ENCODE measurements at regions not wholly inside any gene's neighbourhood (a gene's known extent, or its start where the extent isn't known, plus 50 kb on each side); places are given as distances from the start of the nearest gene placed in this dataset.

DNA sequence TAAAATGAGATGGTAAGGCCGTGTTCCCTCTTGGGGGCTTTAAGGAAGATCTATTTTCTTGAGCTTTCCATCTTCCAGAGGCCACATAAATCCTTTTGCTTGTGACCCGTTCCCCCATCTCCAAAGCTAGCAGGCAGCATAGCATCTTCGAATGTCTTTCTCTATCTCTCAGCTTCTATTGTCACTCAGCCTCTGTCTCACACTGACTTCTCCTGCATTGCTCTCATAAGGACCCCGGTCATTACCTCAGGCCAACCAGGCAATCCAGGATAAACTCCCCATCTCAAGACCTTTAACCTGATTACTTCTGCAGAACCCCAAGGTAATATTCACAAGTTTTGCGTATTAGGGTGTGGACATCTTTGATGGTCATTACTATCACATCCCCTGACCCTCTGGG is 250.3 kb upstream of the SOX2 start:
- intact Hi-C loops (cut with DNase I): no loop called here
- DNase-seq (no peak), ATAC-seq (no peak)

DNA sequence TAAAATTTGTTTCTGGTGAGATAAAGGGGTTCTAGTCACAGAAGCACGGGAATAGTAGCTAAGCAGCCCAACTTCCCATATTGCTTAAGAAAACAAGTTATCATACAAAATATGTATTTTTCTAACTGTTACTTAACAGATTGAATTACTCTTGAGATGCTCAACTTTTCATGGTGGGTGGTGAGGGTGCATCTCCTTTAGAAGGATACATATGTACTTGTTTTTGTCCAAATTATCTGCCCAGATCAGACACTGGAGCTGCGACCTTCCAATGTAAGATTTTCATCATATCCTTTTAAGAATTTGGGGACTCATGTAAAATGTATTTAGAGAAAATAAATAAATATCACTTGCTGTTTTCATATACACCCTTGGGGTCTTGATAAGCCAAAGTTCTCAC is 252.2 kb upstream of the SOX2 start:
- no peak for ATAC-seq
- DNase-seq: no peak
- intact Hi-C loops (cut with DNase I): no loop called here

DNA sequence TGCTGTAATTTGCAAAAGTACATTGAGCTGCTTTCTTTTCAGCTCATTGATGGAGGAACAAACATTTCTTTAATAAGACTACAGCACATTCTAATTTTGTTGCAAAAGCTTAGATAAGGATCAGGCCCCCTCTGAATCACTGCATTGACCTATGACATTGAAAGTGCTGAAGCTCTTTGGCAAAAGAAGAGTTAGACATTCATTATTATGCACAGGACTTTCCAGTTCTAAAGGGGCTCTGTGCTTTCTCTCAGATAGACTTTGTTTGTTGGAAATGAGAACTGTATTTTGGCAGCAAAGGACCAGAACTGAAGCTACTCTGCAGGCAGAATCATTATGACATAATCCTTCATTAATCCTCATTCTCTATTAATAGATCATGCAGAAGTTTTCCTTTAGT is 252.9 kb upstream of the SOX2 start:
- ATAC-seq: no peak
- intact Hi-C loops (cut with DNase I): no loop called here

DNA sequence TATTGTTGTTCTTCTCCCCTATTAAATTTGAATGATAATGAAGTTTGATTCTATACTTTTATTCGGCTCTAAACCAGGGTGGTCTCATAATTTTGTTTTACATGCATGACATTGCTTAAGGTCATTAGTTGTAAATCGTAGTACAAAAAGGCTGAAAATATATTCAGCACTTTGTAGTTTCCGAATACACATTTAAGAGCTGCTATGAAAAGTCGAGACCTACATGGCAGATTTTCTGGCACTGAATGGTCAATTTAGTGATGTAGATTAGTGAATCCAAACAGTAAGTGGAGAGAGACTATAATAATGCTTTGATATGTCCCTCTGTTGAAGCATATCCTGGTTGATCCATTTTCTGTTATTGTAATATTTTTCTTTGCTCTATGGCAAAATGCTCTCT is 254.0 kb upstream of the SOX2 start:
- ATAC-seq (no peak), DNase-seq (no peak)
- intact Hi-C loops (cut with DNase I): no loop called here

More for the DNA sequence above, 252.9 kb upstream of the SOX2 start:
- no peak for DNase-seq

DNA sequence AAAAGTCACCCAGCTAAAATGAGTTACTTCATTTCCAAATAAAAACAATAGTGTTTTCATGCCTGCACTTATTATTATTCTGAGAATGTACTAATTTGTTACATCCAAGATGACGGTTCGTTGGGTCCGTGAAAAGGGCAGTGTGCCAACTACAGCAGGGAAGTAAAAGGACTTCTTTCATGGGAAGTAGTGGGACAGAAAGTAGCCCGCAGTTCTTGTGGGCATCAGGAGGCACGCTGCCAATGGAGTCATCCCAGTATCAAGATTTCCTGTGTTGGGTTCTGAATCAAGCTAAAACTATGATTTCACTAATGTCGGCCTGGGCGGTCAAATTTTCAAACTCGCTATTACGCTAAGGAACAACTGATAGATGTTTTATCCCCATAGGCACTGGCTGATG is 254.5 kb upstream of the SOX2 start:
- peak; percentile 20 for DNase-seq
- no peak for ATAC-seq
- intact Hi-C loops (cut with DNase I): no loop called here

DNA sequence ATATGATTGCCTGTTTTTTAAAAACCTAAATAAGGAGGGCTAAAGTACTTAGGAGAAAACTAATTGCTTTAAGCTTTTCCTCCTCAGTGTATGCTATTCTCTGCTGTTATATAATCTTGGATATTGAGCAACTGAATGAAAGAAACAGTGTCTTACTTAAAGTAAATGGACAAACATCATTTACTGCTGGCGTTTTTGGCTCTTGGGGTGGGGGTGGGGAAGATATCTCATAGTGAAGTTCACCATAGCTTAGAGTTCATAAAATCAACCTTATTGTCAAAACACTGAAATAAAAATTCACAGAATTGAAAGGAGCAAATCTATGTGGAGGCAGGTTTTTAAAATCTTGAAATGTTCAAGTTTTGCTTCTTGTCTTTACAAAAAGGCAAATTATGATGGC is 256.4 kb upstream of the SOX2 start:
- ATAC-seq (no peak), DNase-seq (no peak)

DNA sequence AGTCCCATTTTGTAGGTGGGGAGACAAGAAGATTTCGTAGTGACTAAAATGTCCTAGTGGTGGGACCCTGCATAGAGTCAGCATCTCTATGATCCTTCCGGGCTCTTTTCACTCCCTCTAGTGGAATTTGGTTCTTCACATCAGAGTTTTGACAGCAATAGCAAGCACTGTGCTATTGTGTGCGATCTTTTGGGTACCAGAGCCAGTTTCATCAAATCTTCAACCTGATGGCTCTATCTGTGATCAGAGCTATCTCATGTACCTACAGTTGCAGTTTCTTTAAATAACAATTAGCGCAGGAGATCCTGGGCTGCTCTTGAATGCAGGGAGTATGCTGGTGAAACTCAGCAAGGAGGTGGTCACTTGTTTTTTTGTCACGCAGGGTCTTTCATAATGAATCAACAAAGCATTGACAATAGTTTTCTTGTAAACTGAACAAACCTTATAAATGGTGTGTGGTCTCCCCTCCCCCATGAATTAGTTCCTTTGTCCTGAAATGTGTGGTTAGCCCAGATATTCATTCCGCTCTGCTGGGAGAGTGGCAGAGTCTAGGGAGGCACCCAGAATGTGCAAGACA is 257.2 kb upstream of the SOX2 start:
- DNase-seq (no peak), ATAC-seq (no peak)
- intact Hi-C loops (cut with DNase I): no loop called here

More for the DNA sequence above, 256.4 kb upstream of the SOX2 start:
- intact Hi-C loops (cut with DNase I): no loop called here

DNA sequence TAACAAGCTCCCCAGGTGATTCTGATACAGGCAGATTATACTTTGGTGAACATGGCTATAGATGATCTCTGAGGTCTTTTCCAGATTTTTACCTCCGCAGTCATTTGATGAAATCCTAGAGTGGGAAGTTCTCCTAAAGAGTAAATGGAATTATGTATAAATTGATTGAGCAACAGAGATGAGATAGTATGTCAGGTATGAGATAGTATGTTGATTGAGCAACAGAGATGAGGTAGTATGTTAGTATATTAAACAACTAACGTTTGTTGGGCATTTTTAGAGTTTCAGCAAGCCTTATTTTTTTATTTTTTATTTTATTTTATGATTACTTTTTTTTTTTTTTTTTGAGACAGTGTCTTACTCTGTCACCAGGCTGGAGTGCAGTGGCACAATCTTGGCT is 265.0 kb upstream of the SOX2 start:
- ATAC-seq (no peak), DNase-seq (no peak)
- intact Hi-C loops (cut with DNase I): no loop called here

DNA sequence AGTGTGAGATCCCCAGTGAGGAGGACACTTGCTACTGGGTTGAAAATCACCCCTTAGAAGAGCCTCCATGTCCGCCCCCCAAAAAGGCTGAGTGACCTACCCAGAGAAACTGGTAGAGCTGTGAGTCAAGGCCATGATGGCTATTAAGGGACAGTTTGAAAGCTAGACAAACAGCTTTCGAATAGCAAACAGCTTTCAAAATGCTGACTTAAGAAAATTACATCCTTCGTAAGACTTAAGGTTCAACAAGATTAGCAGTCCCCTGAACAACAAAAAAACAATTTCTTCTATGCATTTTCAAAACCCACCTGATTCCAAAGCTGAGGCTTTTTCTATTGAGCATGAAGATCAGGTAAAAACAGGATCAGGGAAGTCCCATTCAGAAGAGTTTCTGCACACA is 269.7 kb upstream of the SOX2 start:
- ATAC-seq: no peak
- DNase-seq: no peak
- intact Hi-C loops (cut with DNase I): no loop called here

DNA sequence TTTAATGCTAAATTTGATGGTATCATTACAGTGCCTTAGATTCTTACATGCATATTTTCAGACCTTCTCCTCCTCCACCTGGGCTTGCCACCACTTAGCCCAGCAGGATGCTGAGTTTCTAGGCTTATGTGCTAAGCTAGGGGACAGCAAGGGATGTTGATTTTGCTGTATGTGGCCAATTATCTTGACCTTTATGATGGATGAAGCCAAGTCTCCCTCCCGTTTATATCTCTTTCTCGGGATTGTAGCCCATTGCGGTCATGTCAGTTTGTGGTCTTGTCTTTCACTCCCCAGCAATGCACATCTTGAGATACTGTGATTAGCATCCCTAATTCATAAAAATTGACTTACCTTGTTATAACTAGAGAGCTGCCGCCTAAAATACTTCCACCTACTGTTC is 278.7 kb upstream of the SOX2 start:
- ATAC-seq (no peak), DNase-seq (no peak)
- intact Hi-C loops (cut with DNase I): no loop called here

DNA sequence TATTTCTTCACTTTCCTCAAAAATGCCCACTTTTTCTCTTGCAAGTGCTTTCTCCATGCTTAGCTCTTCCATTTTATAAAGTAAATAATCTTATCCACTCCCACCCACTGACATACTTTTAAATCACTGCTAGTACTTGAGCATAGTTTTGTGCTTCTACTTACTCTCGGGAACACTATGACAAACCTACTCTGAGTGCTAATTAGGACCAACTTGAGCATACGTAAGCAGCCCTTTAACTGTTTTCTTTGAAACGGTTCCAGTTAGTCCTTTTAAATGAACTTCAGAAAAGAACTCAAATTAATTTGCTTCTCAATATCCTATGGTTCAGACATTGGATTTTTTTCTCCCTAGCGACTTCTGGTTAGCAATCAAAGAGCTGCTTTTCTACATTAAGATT is 280.0 kb upstream of the SOX2 start:
- no peak for ATAC-seq
- DNase-seq: no peak
- intact Hi-C loops (cut with DNase I): no loop called here

DNA sequence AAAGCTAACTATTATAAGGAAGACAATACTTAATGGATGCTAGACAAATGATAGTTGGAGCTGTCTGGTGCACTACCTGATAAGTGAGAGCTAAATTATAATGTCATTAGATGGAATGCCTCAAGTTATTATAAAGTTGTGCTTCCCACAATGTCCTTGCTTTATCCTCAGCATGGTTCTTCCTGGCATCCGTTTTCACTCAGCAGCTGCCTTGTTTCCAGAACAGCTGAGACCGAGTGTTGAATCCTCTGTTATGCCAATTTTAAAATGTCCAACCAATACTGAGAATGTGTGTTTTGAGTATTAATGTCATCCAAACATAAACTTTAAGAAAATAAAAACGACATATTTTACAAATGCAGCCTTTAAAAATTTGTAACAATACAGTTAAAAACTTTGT is 286.7 kb upstream of the SOX2 start:
- no peak for ATAC-seq
- intact Hi-C loops (cut with DNase I): no loop called here
- no peak for DNase-seq

DNA sequence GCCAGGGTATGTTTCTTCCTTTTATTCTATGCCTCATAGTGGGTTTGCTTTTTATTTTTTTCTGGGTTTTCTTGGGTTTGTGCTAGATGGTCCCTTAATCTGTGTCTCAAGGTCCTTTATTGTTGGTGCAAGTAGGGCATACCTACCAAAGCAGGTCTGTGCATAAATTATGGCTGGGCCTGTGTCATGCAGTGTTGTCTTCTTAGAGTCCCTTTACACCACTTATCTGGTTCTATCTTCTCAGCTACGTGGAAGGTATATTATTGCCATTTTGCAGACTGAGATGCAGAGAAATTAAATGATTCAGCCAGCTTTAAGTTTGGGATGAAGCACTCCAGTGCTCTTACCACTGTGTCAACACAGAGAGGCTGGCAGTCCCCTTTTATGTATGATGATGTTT is 293.5 kb upstream of the SOX2 start:
- intact Hi-C loops (cut with DNase I): no loop called here
- DNase-seq (no peak), ATAC-seq (no peak)

DNA sequence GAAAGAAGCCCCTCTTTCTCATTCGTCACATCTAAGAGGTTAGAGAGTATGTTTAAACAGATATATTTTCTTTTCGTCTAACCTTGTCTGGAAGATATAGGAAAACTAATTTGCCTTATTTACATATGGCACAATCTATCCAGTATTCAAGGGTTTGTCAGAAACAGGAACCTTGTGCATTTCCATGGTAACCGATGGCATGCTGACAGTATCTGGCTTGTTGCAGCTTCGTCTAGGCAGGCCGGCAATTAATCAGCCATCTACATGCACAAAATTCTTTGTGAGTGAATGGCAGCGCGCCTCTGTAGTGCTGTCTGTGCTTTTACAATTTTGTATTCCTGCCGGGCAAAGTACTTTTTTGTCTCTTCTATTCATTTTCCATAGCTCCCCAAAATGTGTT is 294.0 kb upstream of the SOX2 start:
- ATAC-seq (no peak), DNase-seq (no peak)
- intact Hi-C loops (cut with DNase I): no loop called here

DNA sequence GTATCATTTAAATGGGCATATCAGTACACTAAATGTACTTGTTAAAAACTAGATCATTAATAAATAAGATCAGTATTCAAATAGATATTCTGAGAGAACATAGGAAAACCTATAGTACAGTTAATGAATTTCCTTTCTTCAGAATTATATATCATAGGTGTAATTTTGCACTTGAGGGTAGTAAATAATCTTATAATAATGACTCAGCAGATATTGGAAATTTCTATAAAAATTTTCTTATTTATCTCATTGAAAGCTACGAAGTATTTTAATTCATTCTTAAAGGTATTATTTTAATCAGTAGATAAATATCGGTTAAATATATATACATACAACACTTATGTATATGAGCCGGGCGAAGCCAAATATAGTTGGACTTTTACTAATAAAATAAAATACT is 300.9 kb upstream of the SOX2 start:
- DNase-seq: no peak
- intact Hi-C loops (cut with DNase I): no loop called here
- ATAC-seq: no peak

DNA sequence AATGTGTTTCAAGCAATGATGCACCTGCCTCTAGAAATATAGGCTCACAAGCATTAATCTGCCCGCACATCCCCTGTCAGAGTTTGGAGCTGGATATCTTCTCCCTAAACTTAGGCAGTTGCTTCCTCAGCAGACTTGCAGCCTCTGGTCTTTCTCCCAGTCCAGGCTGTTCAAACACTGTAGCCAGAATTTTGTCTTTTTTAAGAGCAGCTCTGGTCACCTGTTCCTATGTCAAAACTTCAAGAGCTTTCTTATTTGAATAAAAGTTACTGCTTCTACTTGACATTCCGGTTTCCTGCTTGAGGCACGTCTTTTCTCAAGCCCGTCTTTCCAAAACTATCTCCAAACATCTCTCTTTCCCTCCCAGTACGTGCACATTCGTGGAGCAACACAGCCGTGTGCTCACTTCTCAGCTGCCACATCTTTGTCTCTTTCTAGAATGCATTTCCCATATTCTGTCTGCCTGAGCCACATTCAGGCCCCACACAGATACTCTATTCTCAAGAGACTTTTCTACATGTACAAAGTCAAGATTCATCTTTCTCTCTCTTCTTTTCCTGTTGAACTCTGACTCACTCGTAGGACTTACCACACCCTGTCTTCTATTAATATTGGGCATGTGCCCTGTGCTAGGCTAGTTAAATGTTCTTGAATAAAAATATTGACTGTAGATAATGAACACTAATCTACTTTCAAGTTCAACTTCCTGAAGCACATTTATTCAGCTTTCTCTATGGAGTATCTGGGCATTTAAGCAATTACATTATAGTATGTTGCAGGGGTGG is 307.7 kb upstream of the SOX2 start:
- intact Hi-C loops (cut with DNase I): no loop called here
- ATAC-seq (no peak), DNase-seq (no peak)

DNA sequence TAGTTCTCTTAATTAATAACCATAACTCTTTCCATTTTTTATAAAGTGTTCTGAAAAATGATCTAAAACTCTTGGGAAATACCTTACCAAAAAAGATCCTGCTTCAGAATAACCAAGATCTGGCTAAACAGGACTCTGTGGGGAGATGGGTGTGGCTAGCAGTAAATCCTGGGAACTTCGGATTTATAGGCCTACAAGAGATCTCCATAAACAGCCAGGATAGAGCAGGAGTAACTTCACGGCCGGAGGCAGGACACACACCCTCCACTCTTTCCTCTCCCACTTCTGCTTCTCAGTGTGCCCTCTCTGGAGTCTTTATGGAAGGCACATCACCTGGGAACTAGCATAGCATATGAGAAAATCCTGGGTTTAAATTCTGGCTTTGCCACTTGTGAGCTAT is 309.4 kb upstream of the SOX2 start:
- intact Hi-C loops (cut with DNase I): no loop called here
- ATAC-seq (no peak), DNase-seq (no peak)

DNA sequence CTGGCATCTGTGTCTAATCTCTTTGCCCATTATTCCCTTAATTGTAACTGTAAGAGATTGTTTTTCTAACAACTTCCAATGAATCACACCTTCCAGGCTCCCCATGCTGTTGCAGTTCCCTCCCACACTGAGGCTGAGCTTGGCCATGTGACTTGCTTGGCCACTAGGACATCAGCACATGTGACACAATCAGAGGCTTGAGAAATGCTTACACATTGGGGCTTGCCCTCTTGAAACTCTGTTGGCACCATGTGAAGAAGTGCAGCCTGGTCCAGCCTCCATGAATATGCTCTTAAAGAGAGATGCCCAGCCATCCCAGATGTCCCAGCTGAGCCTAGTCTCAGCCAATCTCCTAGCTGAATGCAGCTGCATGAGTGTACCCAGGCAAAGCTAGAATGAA is 326.8 kb upstream of the SOX2 start:
- no peak for ATAC-seq
- intact Hi-C loops (cut with DNase I): no loop called here
- no peak for DNase-seq

DNA sequence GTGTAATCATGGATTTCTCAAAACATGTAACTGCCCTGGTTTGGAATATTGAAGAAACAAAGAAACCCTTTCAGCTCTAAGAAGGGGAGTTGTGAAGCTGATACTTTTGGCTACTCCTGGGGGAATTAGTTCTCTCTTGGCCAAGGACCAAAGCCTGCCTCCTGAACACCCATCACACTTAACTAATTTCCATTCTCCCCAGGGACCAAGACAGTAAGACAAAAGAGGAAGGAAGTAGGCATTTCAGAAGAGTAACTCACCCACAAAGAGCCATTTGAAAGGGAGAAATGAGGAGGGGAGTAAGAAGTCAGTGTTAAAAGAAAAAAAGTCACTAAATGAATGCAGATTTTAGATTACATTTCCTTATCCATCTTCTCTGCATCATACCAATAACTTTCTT is 328.0 kb upstream of the SOX2 start:
- ATAC-seq (no peak), DNase-seq (no peak)
- intact Hi-C loops (cut with DNase I): no loop called here

DNA sequence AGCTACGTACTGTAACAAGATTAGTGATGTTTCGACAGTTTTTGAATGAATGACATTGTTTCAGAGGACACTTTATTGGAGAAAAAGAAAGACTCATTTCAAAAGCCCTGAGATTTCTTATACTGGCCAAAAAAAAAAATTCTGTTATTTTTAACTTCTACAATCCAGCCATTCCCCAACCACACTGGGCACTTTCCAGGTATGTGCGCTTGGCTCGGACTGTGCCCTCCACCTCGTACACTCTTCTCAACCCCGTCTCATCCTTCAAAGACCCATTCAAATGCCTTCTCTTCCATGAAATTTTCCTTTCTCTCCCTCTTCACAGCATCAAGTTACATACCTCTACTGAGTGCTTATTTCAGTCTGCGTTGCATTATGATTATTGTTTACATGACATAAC is 328.5 kb upstream of the SOX2 start:
- DNase-seq: no peak
- no peak for ATAC-seq
- intact Hi-C loops (cut with DNase I): no loop called here

DNA sequence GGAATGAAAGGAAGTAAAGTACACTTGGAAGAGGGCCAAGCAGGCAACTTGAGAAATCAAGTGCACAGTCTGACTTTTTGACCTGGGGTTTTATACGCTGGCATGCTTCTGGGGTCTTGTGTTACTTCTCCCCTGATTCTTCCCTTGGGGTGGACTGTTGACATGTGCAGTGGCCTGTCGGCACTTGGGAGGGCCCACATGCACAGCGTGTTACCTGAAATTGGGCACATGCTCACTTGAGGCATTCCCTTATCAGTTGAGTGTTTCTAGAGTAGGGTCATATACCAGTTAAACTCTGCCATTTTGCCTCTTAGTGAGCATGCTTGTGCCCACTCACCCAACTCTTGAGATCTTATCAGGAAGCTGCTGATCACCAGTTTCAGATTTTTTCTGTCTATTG is 329.1 kb upstream of the SOX2 start:
- intact Hi-C loops (cut with DNase I): no loop called here
- ATAC-seq (no peak), DNase-seq (no peak)

DNA sequence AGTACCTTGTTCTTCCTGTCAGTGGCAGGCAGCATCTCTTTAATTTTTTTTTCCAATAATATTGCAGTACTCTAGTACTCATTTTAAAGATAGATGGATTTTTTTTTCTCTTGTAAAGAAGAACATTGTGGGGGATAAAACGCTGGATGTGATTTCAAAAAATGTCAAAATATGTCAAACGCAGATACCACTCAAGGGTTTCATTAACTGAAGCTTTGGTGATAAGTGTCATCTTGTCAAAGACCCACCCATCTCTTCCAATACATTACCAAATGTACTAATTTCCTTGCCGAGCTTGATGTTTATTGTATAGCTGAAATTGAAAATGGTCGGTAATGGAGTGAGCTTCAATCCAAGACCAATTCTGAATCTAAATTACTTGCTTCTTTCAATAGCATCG is 332.4 kb upstream of the SOX2 start:
- ATAC-seq (no peak), DNase-seq (no peak)
- intact Hi-C loops (cut with DNase I): no loop called here
